ENCODE measurements at regions not wholly inside any gene's neighbourhood (a gene's known extent, or its start where the extent isn't known, plus 50 kb on each side); places are given as distances from the start of the nearest gene placed in this dataset.

GRCh38 chr16:55012793-55013192, 82.1 kb downstream of the IRX5 start:
- no peak overlapping the region for H3K4me3 ChIP-seq (ENCODE audit: control insufficient read depth, low read depth, low read length)
- TF ChIP-seq, protein P1, sequence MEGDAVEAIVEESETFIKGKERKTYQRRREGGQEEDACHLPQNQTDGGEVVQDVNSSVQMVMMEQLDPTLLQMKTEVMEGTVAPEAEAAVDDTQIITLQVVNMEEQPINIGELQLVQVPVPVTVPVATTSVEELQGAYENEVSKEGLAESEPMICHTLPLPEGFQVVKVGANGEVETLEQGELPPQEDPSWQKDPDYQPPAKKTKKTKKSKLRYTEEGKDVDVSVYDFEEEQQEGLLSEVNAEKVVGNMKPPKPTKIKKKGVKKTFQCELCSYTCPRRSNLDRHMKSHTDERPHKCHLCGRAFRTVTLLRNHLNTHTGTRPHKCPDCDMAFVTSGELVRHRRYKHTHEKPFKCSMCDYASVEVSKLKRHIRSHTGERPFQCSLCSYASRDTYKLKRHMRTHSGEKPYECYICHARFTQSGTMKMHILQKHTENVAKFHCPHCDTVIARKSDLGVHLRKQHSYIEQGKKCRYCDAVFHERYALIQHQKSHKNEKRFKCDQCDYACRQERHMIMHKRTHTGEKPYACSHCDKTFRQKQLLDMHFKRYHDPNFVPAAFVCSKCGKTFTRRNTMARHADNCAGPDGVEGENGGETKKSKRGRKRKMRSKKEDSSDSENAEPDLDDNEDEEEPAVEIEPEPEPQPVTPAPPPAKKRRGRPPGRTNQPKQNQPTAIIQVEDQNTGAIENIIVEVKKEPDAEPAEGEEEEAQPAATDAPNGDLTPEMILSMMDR (conservative IDR thresholded peaks at IDR 0.05; ENCODE audit: control insufficient read depth, insufficient read depth, low read depth, low read length), result no peak

GRCh38 chr16:55014022-55014421, 83.4 kb downstream of the IRX5 start:
- DNase-seq (ENCODE audit: low read depth), result no peak
- TF ChIP-seq, protein P1 (conservative IDR thresholded peaks at IDR 0.05; ENCODE audit: control insufficient read depth, insufficient read depth, low read depth, low read length), result no peak
- no peak overlapping the region for H3K4me3 ChIP-seq (ENCODE audit: control insufficient read depth, low read depth, low read length)

More at GRCh38 chr16:55012793-55013192, 82.1 kb downstream of the IRX5 start:
- DNase-seq (ENCODE audit: low read depth), result no peak

GRCh38 chr16:55015181-55015913, 84.7 kb downstream of the IRX5 start:
- TF ChIP-seq, protein P1 (conservative IDR thresholded peaks at IDR 0.05; ENCODE audit: control insufficient read depth, insufficient read depth, low read depth, low read length), result no peak
- no peak for DNase-seq (ENCODE audit: low read depth)
- H3K4me3 ChIP-seq (ENCODE audit: control insufficient read depth, low read depth, low read length), result no peak overlapping the region

- no peak for DNase-seq (ENCODE audit: low read depth)
- TF ChIP-seq, protein P1 (conservative IDR thresholded peaks at IDR 0.05; ENCODE audit: control insufficient read depth, insufficient read depth, low read depth, low read length), result no peak
- H3K4me3 ChIP-seq (ENCODE audit: control insufficient read depth, low read depth, low read length), result no peak overlapping the region
These were observed 85.8 kb downstream of the IRX5 start for GRCh38 chr16:55016515-55016914.

- TF ChIP-seq, protein P1 (conservative IDR thresholded peaks at IDR 0.05; ENCODE audit: control insufficient read depth, insufficient read depth, low read depth, low read length), result no peak
- DNase-seq (ENCODE audit: low read depth), result no peak
- no peak overlapping the region for H3K4me3 ChIP-seq (ENCODE audit: control insufficient read depth, low read depth, low read length)
These were observed 86.7 kb downstream of the IRX5 start for GRCh38 chr16:55017321-55017720.

- TF ChIP-seq, protein P1 (conservative IDR thresholded peaks at IDR 0.05; ENCODE audit: control insufficient read depth, insufficient read depth, low read depth, low read length), result no peak
- no peak for DNase-seq (ENCODE audit: low read depth)
- no peak overlapping the region for H3K4me3 ChIP-seq (ENCODE audit: control insufficient read depth, low read depth, low read length)
These were observed 88.2 kb downstream of the IRX5 start for GRCh38 chr16:55018881-55019280.
